Prostate gland (tissue), 2 donors: ENCODE measurements at regions not wholly inside any gene's neighbourhood (a gene's known extent, or its start where the extent isn't known, plus 50 kb on each side); places are given as distances from the start of the nearest gene placed in this dataset.

ENCODE experiments used
- CTCF ChIP-seq, 4 experiments: fragments of 200-600 bp in 2 of 4; fragments of 450-650 bp in 2 of 4; sonication (generic) in 2 of 4; IDR thresholded peaks; 1 replicate in 3 of 4; 2 replicates in 1 of 4; pipeline ENCODE4 v1.5.1; 2016 to 2019; ENCODE audit warnings: antibody characterized with exemption in 4 of 4, mild to moderate bottlenecking in 2 of 4, moderate library complexity in 2 of 4
- POLR2A ChIP-seq: fragments of 450-650 bp; IDR thresholded peaks from one replicate; pipeline ENCODE4 v1.6.1; 2016; ENCODE audit warnings: antibody characterized with exemption, mild to moderate bottlenecking

- TF ChIP-seq POLR2A: no peak
- TF ChIP-seq CTCF (IDR thresholded peaks at IDR 0.05): no peak
Measured at GRCh38 chr4:126733301-126733700, 899.5 kb upstream of the INTU start.
